Sigmoid colon (tissue), 6 donors: ENCODE measurements at regions not wholly inside any gene's neighbourhood (a gene's known extent, or its start where the extent isn't known, plus 50 kb on each side); places are given as distances from the start of the nearest gene placed in this dataset.

Experiments used
- DNase-seq: peaks from one replicate; pipeline ENCODE4 v3.0.0-alpha.2; 2019
- H3K27ac ChIP-seq, 4 donors: fragments of 200-600 bp; sonication (generic); one replicate each; pipeline ENCODE4 v1.5.1; 2016 to 2019; ENCODE audit warnings: mild to moderate bottlenecking in 1 of 4
- H3K27me3 ChIP-seq, 3 donors: fragments of 200-600 bp; sonication (generic); one replicate each; pipeline ENCODE4 v1.5.1; 2019; ENCODE audit warnings: mild to moderate bottlenecking in 1 of 3
- H3K36me3 ChIP-seq, 4 donors: fragments of 200-600 bp; sonication (generic); one replicate each; pipeline ENCODE4 v1.5.1; 2016 to 2019
- H3K4me1 ChIP-seq, 4 donors: fragments of 200-600 bp; sonication (generic); one replicate each; pipeline ENCODE4 v1.5.1; 2017 to 2019
- H3K4me3 ChIP-seq, 4 donors: fragments of 200-600 bp; sonication (generic); one replicate each; pipeline ENCODE4 v1.5.1; 2017 to 2019; ENCODE audit warnings: mild to moderate bottlenecking in 2 of 4, moderate library complexity in 1 of 4
- H3K9me3 ChIP-seq, 4 donors: fragments of 200-600 bp in 3 of 4; sonication (generic) in 3 of 4; one replicate each; pipeline versions ENCODE4 v1.5.1 to v1.6.1; 2013 to 2019
- EP300 ChIP-seq, 4 donors: sonication (generic); formaldehyde crosslinking; IDR thresholded peaks; one replicate each; pipeline ENCODE4 v1.6.1; 2017; ENCODE audit warnings: antibody characterized with exemption in 4 of 4
- POLR2A ChIP-seq, 2 donors: fragments of 450-650 bp; IDR thresholded peaks; one replicate each; pipeline ENCODE4 v1.6.1; 2016; ENCODE audit warnings: antibody characterized with exemption in 2 of 2, mild to moderate bottlenecking in 2 of 2, moderate library complexity in 2 of 2
- POLR2AphosphoS5 ChIP-seq, 4 donors: sonication (generic); formaldehyde crosslinking; IDR thresholded peaks; one replicate each; pipeline ENCODE4 v1.6.1; 2017; ENCODE audit warnings: antibody characterized with exemption in 4 of 4
- WGBS, 2 donors: extraction: QIAGEN DNeasy Blood & Tissue Kit; methylation state at CpG; one replicate each; pipeline ENCODE4 v1.1.7; 2013; 5-methylcytosine and 5-hydroxymethylcytosine counted together
- intact Hi-C: fragments of 100-400 bp; cut with DNase I; formaldehyde crosslinking; loops from one replicate; pipeline ENCODE4 v1.15.1; 2023
- TF ChIP-seq, protein P1 (sequence below), 4 experiments: fragments of 450-650 bp in 3 of 4; fragments of 200-600 bp in 1 of 4; IDR thresholded peaks; one replicate each; pipeline ENCODE4 v1.5.1; 2016 to 2019; ENCODE audit warnings: antibody characterized with exemption in 4 of 4, mild to moderate bottlenecking in 3 of 4, moderate library complexity in 2 of 4
- donor health status: healthy with polysubstance abuse.
- donor health status: healthy.

- no peak for TF ChIP-seq EP300 (IDR thresholded peaks at IDR 0.05)
- TF ChIP-seq, protein P1, sequence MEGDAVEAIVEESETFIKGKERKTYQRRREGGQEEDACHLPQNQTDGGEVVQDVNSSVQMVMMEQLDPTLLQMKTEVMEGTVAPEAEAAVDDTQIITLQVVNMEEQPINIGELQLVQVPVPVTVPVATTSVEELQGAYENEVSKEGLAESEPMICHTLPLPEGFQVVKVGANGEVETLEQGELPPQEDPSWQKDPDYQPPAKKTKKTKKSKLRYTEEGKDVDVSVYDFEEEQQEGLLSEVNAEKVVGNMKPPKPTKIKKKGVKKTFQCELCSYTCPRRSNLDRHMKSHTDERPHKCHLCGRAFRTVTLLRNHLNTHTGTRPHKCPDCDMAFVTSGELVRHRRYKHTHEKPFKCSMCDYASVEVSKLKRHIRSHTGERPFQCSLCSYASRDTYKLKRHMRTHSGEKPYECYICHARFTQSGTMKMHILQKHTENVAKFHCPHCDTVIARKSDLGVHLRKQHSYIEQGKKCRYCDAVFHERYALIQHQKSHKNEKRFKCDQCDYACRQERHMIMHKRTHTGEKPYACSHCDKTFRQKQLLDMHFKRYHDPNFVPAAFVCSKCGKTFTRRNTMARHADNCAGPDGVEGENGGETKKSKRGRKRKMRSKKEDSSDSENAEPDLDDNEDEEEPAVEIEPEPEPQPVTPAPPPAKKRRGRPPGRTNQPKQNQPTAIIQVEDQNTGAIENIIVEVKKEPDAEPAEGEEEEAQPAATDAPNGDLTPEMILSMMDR (IDR thresholded peaks at IDR 0.05): no peak
- TF ChIP-seq POLR2A (IDR thresholded peaks at IDR 0.05): no peak
- TF ChIP-seq POLR2AphosphoS5 (IDR thresholded peaks at IDR 0.05): no peak
- 52 to 70% methylated on average over 2 of the region's 2 CpGs for WGBS, 2 donors
- intact Hi-C loops: no loop called here
These were observed 271.2 kb downstream of the MATN1 start for GRCh38 chr1:30452170-30452569.

GRCh38 chr1:30451532-30452125 is 271.8 kb downstream of the MATN1 start:
- Histone ChIP-seq H3K27ac (no peak overlapping the region), H3K9me3 (no peaks in the 10 kb centered on the region), H3K4me3 (no peak overlapping the region), H3K27me3 (peaks cover 0 to 4% (median 0%) of the 10 kb centered on the region in 3 donors), H3K4me1 (no peaks in the 10 kb centered on the region), H3K36me3 (no peaks in the 10 kb centered on the region)
- TF ChIP-seq, protein P1 (IDR thresholded peaks at IDR 0.05): no peak
- TF ChIP-seq POLR2AphosphoS5 (IDR thresholded peaks at IDR 0.05) (no peak), EP300 (IDR thresholded peaks at IDR 0.05) (no peak), POLR2A (IDR thresholded peaks at IDR 0.05) (no peak)
- whole genome bisulfite sequencing, 2 donors: 85 to 91% methylated on average over 14 of the region's 14 CpGs
- intact Hi-C loops: no loop called here
- DNase-seq: peak; percentile 17

More at GRCh38 chr1:30452170-30452569, 271.2 kb downstream of the MATN1 start:
- Histone ChIP-seq H3K27ac (no peak overlapping the region), H3K27me3 (peaks cover 0 to 2% (median 0%) of the 10 kb centered on the region in 3 donors), H3K36me3 (no peaks in the 10 kb centered on the region), H3K4me1 (no peaks in the 10 kb centered on the region), H3K4me3 (no peak overlapping the region), H3K9me3 (no peaks in the 10 kb centered on the region)
- no peak for DNase-seq

GRCh38 chr1:30450818-30451233 is 272.6 kb downstream of the MATN1 start:
- peak; percentile 37 for DNase-seq
- Histone ChIP-seq H3K4me3 (no peak overlapping the region), H3K27ac (no peak overlapping the region), H3K27me3 (peaks cover 0 to 4% (median 0%) of the 10 kb centered on the region in 3 donors), H3K36me3 (no peaks in the 10 kb centered on the region), H3K9me3 (no peaks in the 10 kb centered on the region), H3K4me1 (no peaks in the 10 kb centered on the region)
- no peak for TF ChIP-seq EP300 (IDR thresholded peaks at IDR 0.05)
- TF ChIP-seq POLR2AphosphoS5 (IDR thresholded peaks at IDR 0.05): no peak
- TF ChIP-seq, protein P1 (IDR thresholded peaks at IDR 0.05): no peak
- TF ChIP-seq POLR2A (IDR thresholded peaks at IDR 0.05): no peak
- intact Hi-C loops: no loop called here
- WGBS, 2 donors: 49 to 61% methylated on average over 5 of the region's 5 CpGs

- Histone ChIP-seq H3K27ac (no peak overlapping the region), H3K4me1 (no peaks in the 10 kb centered on the region), H3K36me3 (no peaks in the 10 kb centered on the region), H3K27me3 (peaks cover 0 to 4% (median 0%) of the 10 kb centered on the region in 3 donors), H3K4me3 (no peak overlapping the region), H3K9me3 (no peaks in the 10 kb centered on the region)
- intact Hi-C loops: no loop called here
- TF ChIP-seq EP300 (IDR thresholded peaks at IDR 0.05): no peak
- TF ChIP-seq, protein P1 (IDR thresholded peaks at IDR 0.05): no peak
- no peak for TF ChIP-seq POLR2AphosphoS5 (IDR thresholded peaks at IDR 0.05)
- no peak for TF ChIP-seq POLR2A (IDR thresholded peaks at IDR 0.05)
- peak; percentile 26 for DNase-seq
- 59 to 65% methylated on average over 7 of the region's 7 CpGs for WGBS, 2 donors
These were observed 273.1 kb downstream of the MATN1 start for GRCh38 chr1:30450148-30450817.
